Upper lobe of left lung (tissue), 4 donors: ENCODE measurements at regions not wholly inside any gene's neighbourhood (a gene's known extent, or its start where the extent isn't known, plus 50 kb on each side); places are given as distances from the start of the nearest gene placed in this dataset.

Experiments
- CTCF ChIP-seq, 6 experiments: fragments of 450-650 bp in 4 of 6; fragments of 200-600 bp in 2 of 6; sonication (generic) in 2 of 6; IDR thresholded peaks; one replicate each; pipeline ENCODE4 v1.5.1; 2016 to 2019; ENCODE audit warnings: antibody characterized with exemption in 6 of 6
- EP300 ChIP-seq, 4 donors: sonication (generic); formaldehyde crosslinking; IDR thresholded peaks; one replicate each; pipeline ENCODE4 v1.5.1; 2017; ENCODE audit warnings: antibody characterized with exemption in 4 of 4, control low read depth in 2 of 4

GRCh38 chr22:22711532-22711913 lies 67.1 kb downstream of the GGTLC2 start:
- TF ChIP-seq CTCF (IDR thresholded peaks at IDR 0.05) = no peak
- TF ChIP-seq EP300 (IDR thresholded peaks at IDR 0.05) = no peak
